ENCODE measurements at regions not wholly inside any gene's neighbourhood (a gene's known extent, or its start where the extent isn't known, plus 50 kb on each side); places are given as distances from the start of the nearest gene placed in this dataset.

GRCh38 chr6:9628819-9629218 is 786.1 kb downstream of the TFAP2A start:
- no peak for DNase-seq (ENCODE audit: extremely low spot score in 2 of 2)
- no peak overlapping the region for H3K27ac ChIP-seq
- no peak for TF ChIP-seq POLR2AphosphoS5 (IDR thresholded peaks at IDR 0.05; ENCODE audit: insufficient read depth in 1 of 2, low read depth in 1 of 2)
- TF ChIP-seq CTCF (IDR thresholded peaks at IDR 0.05): no peak
- TF ChIP-seq POLR2A (IDR thresholded peaks at IDR 0.05): no peak
- H3K27me3 ChIP-seq: no peaks in the 10 kb centered on the region
- H3K9me3 ChIP-seq: no peaks in the 10 kb centered on the region
- H3K4me1 ChIP-seq: no peaks in the 10 kb centered on the region
- no peaks in the 10 kb centered on the region for H3K36me3 ChIP-seq
- no peak overlapping the region for H3K4me3 ChIP-seq
- intact Hi-C loops (cut with DNase I): no loop called here

DNA sequence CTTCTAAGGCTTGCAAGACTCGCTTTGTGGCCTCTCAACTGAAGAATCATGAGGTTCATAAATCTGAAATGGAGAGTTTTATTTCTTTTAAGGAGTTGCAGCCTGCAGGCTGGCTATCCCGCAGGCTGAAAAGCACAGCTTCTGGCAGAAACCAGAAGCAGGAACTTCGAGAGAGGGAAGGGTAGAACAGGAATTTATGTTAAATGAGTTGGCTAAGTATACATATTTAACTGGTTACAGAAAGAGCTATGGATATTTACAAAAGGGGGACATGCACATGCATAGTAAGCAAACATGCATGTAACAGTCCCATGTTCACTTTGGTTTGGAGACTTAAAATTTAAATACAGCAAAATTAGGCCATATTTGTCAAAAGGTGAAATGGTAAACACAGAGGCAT is 787.0 kb downstream of the TFAP2A start:
- Histone ChIP-seq H3K27me3 (no peaks in the 10 kb centered on the region), H3K4me1 (no peaks in the 10 kb centered on the region), H3K36me3 (no peaks in the 10 kb centered on the region), H3K4me3 (no peak overlapping the region), H3K27ac (no peak overlapping the region), H3K9me3 (no peaks in the 10 kb centered on the region)
- no peak for DNase-seq (ENCODE audit: extremely low spot score in 2 of 2)
- TF ChIP-seq POLR2AphosphoS5 (IDR thresholded peaks at IDR 0.05; ENCODE audit: insufficient read depth in 1 of 2, low read depth in 1 of 2): no peak
- intact Hi-C loops (cut with DNase I): no loop called here

DNA sequence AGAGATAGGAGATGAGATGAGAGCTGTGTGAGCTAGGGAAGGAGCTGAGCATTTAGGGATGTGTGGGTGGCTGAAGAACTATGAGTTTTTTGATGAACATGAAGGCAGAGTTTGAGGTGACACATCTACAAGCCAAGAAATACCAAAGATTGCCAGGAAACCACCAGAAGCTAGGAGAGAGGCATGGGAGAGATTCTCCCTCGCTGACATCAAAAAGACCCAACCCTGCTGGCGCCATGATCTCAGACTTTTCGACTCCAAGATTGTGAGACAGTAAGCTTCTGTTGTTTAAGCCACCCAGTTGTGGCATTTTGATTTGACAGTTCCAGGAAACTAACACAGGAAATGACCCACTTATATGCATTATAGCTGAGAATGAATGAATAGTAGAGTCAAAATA is 790.9 kb downstream of the TFAP2A start:
- intact Hi-C loops (cut with DNase I): no loop called here
- Histone ChIP-seq H3K27me3 (no peaks in the 10 kb centered on the region), H3K27ac (no peak overlapping the region)

DNA sequence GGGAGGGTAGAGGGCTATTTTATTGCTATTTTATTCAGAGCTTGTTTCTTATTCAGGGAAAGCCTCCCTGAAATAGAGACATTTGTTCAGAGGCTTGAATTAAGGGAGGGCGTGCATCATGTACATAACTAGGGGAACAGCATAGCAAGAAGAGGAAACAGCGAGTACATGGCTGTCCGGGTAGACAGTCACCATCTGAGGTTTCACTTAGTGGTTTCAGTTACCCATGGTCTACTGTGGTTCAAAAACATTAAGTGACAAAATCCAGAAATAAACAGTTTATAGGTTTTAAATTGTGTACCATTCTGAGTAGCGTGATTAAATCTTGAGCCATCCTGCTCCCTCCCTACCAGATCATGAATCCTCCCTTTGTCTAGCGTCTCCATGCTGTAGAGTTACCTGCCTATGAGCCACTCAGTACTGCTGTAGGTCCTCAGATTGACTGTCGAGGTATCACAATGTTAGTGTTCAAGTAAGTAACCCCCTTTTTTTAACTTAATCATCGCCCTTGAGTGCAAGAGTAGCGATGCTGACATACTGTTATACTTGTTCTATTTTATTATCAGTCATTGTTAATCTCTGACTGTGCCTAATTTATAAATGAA is 791.5 kb downstream of the TFAP2A start:
- Histone ChIP-seq H3K27me3 (no peaks in the 10 kb centered on the region), H3K9me3 (no peaks in the 10 kb centered on the region), H3K36me3 (no peaks in the 10 kb centered on the region), H3K4me3 (no peak overlapping the region), H3K27ac (no peak overlapping the region), H3K4me1 (no peaks in the 10 kb centered on the region)
- DNase-seq (ENCODE audit: extremely low spot score in 2 of 2): no peak
- no peak for TF ChIP-seq POLR2A (IDR thresholded peaks at IDR 0.05)
- intact Hi-C loops (cut with DNase I): no loop called here

More for the DNA sequence above, 790.9 kb downstream of the TFAP2A start:
- no peak for DNase-seq (ENCODE audit: extremely low spot score in 2 of 2)
- TF ChIP-seq POLR2AphosphoS5 (IDR thresholded peaks at IDR 0.05; ENCODE audit: insufficient read depth in 1 of 2, low read depth in 1 of 2) (no peak), CTCF (IDR thresholded peaks at IDR 0.05) (no peak), POLR2A (IDR thresholded peaks at IDR 0.05) (no peak)
- Histone ChIP-seq H3K36me3 (no peaks in the 10 kb centered on the region), H3K9me3 (no peaks in the 10 kb centered on the region), H3K4me1 (no peaks in the 10 kb centered on the region), H3K4me3 (no peak overlapping the region)

DNA sequence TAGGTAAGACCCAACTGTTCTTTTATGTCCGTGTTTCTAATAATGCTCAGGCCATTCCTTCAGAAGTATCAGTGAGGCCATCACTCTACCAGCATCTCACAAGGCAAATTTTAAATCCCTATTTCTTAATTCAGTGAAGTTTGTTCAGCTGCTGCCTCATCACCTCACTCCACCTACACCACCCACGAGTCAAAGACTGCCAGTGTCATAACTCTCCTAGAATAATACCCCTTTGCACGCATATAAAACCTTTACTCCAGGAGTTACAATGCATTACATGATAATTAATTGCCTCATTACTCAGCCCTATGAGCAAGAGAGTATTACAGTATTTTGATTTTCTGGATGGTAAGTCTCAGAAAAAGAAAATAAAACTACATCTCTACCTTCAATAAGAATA is 793.6 kb downstream of the TFAP2A start:
- no peak for TF ChIP-seq POLR2A (IDR thresholded peaks at IDR 0.05)
- TF ChIP-seq CTCF (IDR thresholded peaks at IDR 0.05): no peak
- no peak for TF ChIP-seq POLR2AphosphoS5 (IDR thresholded peaks at IDR 0.05; ENCODE audit: insufficient read depth in 1 of 2, low read depth in 1 of 2)
- intact Hi-C loops (cut with DNase I): no loop called here
- Histone ChIP-seq H3K27me3 (no peaks in the 10 kb centered on the region), H3K9me3 (no peaks in the 10 kb centered on the region), H3K4me3 (no peak overlapping the region), H3K4me1 (no peaks in the 10 kb centered on the region), H3K36me3 (no peaks in the 10 kb centered on the region), H3K27ac (no peak overlapping the region)
- DNase-seq (ENCODE audit: extremely low spot score in 2 of 2): no peak

DNA sequence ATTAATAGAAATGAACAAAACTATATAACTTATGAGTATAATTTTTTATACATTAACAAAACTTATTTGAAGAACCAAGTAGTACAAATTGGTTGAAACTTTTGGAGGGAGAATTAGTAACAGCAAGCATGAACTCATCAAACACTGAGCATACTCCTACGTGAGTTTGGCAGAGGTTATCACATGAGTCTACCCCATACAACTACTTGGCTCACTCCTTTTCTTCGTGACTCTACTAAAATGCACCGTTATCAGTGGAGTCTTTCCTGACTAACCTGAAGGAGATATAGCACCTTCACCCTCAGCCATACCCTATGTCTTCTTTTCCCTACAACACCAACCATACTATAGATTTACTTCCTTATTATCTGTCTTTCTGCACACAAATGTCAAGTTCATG is 794.2 kb downstream of the TFAP2A start:
- DNase-seq (ENCODE audit: extremely low spot score in 2 of 2): no peak
- no peak overlapping the region for H3K4me3 ChIP-seq
- TF ChIP-seq CTCF (IDR thresholded peaks at IDR 0.05) (no peak), POLR2A (IDR thresholded peaks at IDR 0.05) (no peak), POLR2AphosphoS5 (IDR thresholded peaks at IDR 0.05; ENCODE audit: insufficient read depth in 1 of 2, low read depth in 1 of 2) (no peak)
- no peaks in the 10 kb centered on the region for H3K36me3 ChIP-seq
- intact Hi-C loops (cut with DNase I): no loop called here
- no peak overlapping the region for H3K27ac ChIP-seq
- no peaks in the 10 kb centered on the region for H3K27me3 ChIP-seq
- no peaks in the 10 kb centered on the region for H3K4me1 ChIP-seq
- no peaks in the 10 kb centered on the region for H3K9me3 ChIP-seq

Measured in vagina (tissue), 2 donors.